NCI-H446 treated with DMSO at 0.1 percent for 48 hours (cell line): ENCODE measurements at regions not wholly inside any gene's neighbourhood (a gene's known extent, or its start where the extent isn't known, plus 50 kb on each side); places are given as distances from the start of the nearest gene placed in this dataset.
"Not testable (repeated sequence)": the region's sequence is repeated elsewhere in the genome, so short reads cannot be mapped to it uniquely, and the experiment has no call there.

Experiments used
- DNase-seq: peaks from one replicate; lab custom pipeline; 2025; lab: John Stamatoyannopoulos, UW

DNA sequence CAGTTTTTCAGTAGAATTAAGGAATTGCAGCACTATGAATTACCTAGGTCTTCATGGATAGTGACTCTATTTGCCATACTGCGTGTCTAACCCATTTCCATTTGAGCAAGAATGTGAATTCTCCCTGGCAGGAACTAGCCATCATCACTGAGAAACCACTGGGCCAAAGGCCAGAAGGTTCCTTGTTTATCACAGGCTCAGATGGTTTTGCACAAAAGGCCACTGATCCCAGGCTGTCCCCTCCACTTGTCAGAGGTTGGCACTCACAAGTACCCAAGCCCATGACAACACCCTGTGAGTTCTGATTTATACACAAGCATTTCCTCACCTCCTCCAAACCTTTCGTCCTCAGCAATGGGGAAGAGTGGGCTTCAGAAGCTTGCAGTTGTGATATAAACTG is 131.8 kb downstream of the FOXB1 start:
- no peak for DNase-seq

DNA sequence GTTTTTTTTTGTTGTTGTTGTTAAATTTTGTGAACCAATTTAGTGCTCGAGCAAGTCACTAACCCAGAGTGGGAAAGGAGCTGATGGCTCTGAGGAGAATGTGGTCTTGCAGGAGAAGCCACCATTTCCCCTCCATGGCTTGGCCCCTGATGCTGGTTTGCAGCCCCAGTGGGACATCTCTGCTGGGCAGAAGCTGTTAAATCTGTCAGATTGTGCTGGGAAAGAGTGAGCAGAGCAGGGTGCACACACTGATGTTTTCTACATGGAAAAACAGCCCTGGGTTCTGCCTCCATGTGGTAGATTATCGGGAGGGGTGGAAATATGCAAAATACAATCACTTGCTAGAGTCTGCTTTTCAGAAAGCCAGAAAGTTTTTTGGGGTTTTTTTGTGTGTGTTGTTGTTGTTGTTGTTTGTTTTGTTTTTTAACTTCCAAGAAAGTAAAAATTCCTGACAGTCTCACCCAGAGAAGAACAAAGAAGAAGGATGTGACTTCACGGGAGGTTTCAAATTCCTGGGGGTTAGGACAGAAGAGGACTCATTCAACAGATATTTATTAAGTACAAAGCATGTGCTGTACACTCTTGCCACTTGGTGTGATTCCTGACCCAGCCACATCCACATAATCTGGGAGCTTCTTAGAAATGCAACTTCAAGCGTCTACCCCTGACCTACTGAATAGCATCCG is 133.7 kb downstream of the FOXB1 start:
- no peak for DNase-seq

DNA sequence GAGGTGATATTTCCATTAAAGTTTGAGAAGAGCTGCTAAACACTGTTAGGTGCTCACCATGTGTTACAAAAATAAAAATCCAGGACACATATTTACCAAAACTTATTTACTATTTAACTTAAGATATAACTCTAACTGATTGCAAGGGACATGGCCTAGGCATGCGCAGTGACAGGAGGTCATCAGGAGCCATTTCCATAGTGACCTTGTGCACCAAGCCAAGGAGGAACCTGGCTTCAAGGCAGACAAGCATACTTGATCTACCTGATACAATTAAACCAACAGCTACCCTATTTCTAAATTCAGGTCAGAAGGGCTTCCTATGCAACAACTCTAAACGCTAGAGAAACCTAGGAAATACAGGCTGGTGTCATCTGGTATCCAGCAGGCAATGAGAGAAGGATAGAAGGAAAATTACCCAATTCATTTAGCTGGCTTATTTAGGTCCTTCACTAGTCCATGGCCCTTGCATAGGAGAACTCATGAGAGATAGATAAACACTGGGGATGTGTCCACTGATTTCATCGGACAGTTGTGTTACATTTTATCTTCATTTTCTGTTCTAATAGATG is 134.4 kb downstream of the FOXB1 start:
- DNase-seq: no peak

DNA sequence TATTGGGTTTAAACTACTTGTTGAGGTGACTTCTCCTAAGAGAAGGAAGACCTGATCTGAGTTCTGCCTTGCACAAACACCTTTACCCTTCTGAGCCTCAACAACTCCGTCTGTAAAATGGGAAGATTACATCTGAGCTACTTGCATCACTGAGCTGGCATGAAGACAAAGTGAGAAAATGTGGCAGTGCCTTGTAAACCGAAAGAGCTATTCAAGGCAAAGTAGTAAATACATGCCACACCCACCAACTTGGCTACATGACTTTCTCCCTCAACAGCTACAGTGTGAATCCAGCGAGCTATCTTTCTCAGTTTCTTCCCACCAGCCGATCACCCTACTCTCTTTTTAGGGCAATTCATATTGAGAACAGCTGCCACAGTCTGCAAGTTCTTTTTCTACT is 148.3 kb downstream of the FOXB1 start:
- no peak for DNase-seq

DNA sequence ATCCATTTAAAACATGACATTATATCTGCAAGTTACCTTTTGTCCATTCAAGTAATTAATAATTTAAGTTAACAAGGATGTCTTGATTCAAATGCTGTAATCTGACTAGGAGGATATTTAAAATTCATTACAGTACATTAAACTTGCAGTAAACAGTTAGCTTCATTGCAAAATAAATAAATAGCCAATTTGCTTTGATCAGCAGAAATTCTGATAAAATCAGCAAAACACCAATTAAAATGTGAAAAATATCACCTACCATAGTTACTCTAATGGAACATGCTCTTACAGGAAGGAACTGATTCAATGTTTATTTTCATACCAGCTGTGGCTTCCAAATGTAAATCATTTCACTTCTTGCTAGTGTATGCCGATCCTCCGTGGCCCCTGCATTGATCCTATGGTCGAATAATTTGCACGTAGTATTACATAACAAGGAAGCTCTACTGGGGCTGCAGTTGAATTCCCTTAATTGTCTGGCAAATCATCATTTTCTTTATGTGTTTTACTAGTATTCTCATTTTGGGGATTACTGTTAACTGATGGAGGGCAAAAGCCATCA is 150.7 kb downstream of the FOXB1 start:
- DNase-seq: no peak

DNA sequence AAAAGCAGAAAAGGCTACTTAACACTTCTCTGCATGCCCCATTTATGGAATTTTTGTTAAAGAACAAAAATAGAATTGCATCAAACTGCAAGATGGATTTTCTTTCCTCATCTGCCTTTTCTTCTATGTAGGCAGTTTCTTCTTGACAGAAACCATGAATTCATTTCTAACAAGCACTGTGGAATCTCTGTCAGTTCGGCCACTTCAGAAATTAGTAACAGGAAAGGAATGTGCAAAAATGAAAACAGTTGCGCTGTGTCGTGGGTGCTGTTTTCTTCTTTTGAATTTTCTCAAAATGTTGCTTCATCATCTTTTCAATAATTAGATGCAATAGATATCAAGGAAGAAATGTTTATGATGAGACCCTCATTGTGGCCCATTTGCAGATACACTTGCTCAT is 151.6 kb downstream of the FOXB1 start:
- no peak for DNase-seq

DNA sequence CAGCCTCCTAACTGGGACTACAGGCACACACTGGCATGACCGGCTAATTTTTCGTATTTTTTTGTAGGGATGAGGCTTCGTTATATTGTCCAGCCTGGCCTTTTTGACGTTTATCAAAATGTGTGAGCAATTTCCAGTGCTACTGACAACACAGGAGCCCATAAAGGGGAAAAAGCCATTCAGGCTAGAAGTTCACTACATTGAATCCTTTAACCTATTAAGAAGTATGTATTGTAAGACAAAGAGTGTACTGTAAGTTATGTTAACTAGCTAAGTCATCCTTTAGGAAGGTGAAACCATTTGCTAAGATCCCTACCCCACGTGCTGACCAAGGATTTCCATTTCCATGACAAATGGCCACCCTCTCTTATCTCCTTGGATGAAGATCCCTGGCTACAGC is 156.8 kb downstream of the FOXB1 start:
- DNase-seq: no peak

DNA sequence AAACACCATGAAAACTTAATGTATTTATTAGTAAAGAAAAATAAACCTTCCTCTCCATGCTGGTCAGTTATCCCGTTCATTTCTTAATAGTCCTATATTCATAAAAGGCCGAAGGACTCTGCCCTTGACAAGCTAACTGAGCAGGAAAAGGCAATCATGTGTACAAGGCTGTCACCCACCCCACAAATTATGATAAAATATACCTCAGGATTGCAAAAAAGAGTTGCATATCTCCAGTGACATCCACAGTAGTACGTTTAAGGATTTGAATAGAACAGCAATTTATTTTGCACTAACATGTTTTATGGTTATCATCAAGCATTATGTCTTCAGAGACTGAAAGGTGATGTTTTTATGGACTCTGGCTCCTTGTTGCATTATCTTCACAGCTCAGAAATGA is 157.6 kb downstream of the FOXB1 start:
- no peak for DNase-seq

DNA sequence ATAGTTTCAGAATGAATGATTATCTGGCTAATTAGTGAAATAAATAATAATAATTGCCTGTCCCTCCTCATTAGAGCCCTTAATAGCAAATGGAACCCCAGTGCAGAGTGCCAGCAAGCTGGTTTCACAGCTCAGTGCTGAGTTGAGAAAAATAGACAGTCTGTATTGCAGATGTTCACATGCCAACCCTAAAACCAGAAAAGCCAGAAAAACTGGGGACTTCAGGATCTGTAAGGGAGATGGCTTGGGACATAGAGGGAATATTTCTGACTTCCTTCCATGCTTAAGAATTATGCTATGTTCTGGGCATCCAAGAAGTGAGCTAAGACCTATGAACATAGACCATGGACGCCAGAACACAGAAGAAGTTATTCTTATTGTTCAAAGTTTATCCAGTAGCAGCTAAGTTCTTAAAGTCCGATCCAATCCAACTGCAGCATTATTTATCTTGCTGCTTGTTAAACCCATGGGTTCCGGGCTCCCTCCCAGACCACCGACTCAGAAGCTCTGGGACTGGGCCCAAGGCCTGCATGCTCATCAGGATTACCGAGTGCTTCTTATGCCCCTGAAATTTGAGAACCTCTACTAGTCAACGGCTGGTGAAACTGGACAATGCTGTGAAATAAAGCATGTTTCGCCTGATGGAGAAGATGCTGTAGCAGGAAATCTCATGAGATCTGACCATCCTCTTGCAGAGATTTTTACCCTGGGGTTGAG is 158.3 kb downstream of the FOXB1 start:
- no peak for DNase-seq

DNA sequence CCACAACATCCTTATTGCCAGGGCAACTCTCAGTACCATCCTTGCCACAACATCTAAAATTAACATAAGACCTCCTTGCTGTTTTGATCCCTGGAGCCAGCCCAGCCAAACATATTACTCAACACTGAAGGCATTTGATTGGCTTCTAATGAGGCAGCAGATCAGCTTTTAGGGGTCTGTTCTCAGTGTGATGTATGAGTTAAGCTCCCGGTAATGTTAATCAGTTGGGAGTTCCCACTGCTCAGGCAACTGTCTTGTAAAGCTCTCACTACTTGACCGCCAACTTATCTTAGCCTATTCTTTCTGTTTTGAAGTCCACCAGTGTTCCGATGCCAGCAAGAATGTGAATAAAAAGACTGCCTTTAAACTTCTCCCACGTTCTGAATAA is 158.9 kb downstream of the FOXB1 start:
- DNase-seq: no peak

DNA sequence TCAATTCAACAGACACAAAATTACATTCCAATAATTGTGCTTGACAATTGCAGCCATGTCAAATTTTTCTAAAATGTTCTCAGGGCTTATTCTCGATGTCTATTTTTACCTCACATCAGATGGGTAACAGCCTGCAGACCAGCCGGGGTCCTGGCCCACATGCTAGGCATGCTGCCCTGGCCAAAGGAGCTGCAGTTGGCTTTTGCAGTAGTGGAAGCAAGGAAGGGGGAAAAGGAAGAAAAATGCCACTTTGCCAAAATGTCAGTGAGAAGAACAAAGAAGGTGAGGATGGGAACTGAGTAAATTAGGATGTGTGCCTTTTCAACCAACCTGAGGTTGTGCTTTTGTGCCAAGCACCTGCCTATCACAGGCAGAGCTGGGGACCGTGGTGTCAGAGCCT is 161.0 kb downstream of the FOXB1 start:
- no peak for DNase-seq

DNA sequence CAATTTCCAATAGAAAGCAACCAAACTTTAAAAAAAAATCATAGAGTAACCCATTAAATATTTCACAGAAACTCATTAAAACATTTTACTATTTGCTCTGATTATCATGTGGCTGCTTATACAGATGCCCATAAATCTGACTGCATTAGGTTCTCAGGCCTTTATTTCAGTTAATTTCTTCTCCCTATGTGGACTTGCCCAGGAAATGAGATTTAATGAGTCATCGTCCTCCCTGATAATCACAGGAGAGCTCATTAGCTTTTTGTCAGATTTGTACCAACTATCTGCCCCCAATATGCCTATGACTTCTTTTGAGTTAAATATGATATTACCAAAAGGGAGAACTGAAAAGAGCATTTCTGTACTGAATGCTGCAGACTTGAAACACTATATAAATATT is 168.0 kb downstream of the FOXB1 start:
- DNase-seq: no peak

DNA sequence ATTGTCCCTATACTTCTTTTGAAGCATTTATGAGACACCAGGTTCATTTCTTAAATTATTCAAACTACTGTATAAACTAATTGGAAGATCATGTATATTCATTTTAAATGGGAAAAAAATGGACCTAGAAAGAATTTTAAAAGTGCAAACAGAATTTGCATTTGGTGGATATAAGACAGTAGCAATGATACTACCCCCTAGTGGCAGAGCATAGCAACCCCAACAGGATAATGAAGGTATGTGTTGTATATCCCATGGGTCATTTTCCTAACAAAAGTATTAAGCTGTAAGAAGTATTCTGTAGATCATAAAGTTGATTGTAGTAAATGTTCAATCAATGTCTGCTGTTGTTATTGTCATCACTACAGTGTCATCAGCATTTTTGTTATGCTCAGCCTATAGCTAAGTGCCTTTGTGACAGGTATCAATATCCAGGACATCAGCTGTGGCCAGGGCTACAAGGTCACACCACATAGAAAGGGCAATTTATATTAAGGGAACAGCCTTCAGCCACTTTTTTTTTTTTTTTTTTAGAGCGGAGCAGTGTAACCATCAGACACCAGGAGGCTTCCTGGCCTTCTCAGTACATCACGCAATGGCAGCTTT is 175.8 kb downstream of the FOXB1 start:
- DNase-seq: peak; percentile 24

DNA sequence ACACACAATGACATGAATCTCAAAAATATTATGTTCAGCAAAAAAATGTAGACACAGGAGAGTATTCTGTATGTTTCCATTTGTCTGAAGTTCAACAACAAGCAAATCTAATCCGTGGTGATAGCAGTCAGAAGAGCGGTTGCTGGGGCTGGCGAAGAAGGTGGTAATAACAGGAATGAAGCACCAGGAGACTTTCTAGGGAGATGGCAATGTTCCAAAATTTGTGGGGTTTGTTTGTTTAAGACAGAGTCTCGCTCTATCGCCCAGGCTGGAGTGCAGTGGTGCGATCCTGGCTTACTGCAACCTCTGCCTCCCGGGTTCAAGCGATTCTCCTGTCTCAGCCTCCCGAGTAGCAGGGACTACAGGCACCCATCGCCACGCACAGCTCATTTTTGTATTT is 177.8 kb downstream of the FOXB1 start:
- DNase-seq: not testable (repeated sequence)

DNA sequence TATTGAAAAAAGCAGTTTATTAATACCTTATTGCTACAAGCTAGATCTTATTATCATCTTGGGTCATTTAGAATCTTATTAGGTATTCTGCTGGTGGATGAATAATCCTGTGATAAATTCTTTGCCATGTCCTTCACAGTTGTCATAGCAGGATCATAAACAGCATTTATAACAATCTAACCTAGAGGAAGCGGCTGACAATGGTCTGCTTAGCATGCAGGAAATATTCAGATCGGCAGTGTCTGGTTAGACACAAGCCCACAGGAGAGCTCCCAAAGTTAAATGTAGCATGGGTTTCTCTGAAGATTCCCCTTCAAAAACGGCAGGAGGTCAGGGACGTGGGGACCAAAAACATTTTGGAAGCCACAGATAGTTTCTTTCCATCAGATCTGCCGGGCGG is 179.3 kb downstream of the FOXB1 start:
- no peak for DNase-seq

DNA sequence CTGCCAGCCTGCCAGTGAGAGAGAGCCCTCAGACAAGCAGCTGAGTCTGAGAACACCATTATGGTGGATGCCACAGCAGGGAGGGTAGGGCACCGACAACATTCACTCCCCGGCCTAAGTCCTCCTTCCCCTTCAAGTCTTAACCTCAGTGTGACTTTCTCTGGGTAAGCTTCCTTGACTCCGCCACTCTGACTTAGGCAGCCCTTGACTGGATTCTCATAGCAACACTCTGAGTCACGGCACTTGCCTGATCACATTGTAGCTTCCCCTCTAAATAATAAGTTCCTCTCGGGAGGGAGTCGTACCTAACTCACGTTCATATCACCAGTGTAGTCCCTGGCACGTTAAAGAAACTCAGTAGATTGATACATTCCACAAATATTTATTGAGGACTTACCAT is 180.5 kb downstream of the FOXB1 start:
- no peak for DNase-seq

DNA sequence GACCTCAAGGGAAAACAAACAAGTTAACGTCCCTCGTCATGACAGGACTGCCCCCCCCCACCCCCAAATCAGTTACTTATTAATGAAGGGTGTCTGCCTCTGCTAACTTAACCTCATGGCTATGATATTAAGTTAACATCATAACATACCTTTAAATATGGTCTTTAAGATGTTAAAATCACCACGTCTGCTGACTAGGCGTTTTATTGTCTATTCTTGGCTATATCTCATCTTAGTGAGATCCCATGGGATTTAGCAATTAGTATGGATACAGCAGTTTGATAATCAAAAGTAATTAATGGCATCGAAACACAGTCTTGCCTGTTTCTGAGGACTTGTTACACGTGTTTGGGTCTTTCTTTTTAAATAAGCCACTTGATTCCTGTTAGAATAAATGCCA is 186.9 kb downstream of the FOXB1 start:
- no peak for DNase-seq

DNA sequence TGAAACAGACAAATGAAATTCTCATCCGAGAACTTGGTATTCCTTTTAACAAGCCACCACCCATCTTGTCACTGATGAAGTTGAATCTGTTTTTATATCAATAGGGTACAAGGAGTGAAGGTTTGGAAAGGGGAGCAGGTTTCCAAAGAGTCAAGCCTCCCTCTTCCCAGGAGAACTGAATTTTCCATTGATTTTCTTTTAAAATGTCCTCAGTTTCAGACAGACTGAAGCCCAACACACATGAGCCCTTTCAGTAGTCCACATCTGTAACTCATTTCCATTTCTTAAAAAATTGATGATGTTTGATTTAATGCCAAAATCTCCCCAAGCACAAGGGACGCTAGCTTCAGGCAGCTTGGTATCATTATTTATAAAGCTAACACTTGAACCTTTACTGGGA is 187.7 kb downstream of the FOXB1 start:
- no peak for DNase-seq

DNA sequence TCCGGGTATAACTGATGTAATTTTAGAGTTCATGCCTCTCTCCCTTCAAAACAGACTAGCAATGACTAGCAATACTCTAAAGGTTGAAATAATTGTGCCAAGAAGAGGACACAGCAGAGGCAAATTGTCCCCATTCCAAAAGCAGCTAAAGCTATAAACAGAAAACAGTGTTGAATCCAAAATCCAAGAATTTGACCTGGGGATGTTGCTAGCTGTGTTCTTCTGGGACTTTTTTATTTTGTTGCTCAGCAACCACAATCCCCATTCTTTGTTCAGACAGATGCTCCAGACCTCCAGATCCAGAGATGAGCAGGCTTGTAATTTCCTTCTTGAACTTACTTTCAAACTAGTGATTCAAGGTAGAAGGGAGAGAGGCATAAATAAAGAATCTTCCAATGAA is 191.5 kb downstream of the FOXB1 start:
- no peak for DNase-seq

DNA sequence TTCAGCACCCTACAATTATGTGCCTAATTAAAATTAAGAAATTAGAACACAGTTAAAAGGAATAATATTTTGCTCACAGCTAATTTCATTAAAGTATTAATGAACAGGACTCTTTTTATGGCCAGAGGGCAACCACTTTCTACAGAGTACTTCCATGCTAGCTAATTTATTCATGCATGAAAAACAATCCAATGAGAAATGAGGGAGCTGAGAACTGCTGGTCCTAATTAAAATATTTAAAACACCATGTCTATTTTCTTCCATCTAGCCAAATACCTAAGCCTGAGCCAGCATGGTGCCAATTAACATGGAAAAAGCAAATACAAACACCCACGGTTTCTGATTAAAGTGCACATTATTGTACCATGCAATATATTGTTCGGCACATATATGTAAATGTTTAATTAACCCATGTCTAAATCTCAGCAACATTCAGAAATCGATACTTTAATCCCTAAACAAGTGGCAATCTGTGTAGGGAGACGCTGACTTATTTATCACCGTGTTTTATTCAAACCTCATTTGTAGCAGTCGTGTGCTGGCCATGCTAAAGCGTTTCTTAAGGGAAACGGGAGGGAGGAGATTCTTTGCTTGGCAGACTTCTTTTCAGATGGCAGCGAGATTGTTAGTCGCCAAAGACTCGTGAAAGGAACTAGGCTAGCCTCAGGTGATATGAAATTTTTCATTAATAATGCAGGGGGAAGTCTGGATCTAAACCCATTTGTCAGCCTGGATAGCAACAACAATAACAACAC is 193.5 kb downstream of the ANXA2 start:
- no peak for DNase-seq

DNA sequence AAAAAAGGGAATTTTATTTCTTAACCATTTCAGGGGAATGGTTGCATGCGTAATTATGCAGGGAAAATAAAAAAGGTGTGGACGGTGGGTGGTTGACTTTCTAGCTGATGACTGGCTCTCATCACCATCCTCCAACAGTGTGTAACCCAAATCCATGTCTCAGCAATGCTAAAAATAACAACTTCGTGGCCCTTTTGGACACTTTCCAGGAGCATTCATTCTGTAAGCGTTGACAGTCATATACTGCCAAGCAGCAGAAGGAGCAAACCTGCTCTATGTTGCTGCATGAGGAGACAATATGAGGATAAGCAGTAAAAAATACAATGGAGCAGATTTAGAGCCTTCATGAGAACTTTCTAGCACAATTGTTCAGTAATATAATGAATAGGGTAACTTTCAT is 189.1 kb downstream of the ANXA2 start:
- DNase-seq: peak; percentile 81

DNA sequence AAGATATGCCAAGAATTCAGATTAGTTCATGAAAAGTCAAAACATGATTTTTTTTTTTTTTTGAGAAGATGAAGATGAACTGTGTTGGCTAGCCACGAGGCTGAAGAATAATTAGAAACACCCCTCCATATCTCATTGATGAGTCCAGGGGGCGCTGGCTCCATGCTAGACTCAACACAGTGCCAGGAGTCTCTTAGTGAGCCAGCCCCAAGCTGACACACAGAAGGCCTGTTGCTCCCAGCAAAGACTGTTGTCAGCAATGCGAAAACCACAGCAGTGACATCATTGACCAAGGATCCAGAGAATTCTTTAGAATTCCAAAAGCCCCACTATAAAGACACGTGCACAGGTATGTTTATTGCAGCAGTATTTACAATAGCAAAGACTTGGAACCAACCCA is 185.2 kb downstream of the ANXA2 start:
- no peak for DNase-seq
